Endothelial cell of umbilical vein (primary cell): ENCODE measurements at regions not wholly inside any gene's neighbourhood (a gene's known extent, or its start where the extent isn't known, plus 50 kb on each side); places are given as distances from the start of the nearest gene placed in this dataset.
A peak's percentile ranks its signal among the peaks of the same experiment; 100 is the strongest.

ENCODE experiments used
- BruUV-seq: library from RNA; stranded (reverse); fragments of 400-500 nt; replicated peaks from 2 replicates; lab custom pipeline; 2021; lab: Mats Ljungman, UMichigan
- CTCF ChIA-PET: fragments of 300-600, 350-600 bp; sonication (Branson Sonifier 250); formaldehyde crosslinking; loops from one replicate; lab custom pipeline; 2021; ENCODE audit warnings: antibody characterized with exemption, inconsistent platforms; lab: Charles Lee
- POLR2A ChIA-PET: fragments of 300-600, 350-600 bp; sonication (Branson Sonifier 250); formaldehyde crosslinking; loops from one replicate; lab custom pipeline; 2021; ENCODE audit warnings: antibody characterized with exemption, inconsistent platforms; lab: Charles Lee
- DNase-seq: peaks from one replicate; pipeline ENCODE4 v3.0.0-alpha.2; 2011; ENCODE audit warnings: low read depth, low spot score
- FAIRE-seq: peaks from 2 replicates; lab custom pipeline; 2011; peaks lifted over from hg19 to GRCh38; lab: Jason Lieb, UNC
- H2AFZ ChIP-seq: 2 replicates; pipeline ENCODE4 v1.6.0; 2012; ENCODE audit warnings: low read depth, low read length, control low read depth, inconsistent platforms
- H3K27ac ChIP-seq: 2 replicates; pipeline ENCODE4 v1.5.1; 2011; ENCODE audit warnings: low read depth, mild to moderate bottlenecking, control low read depth, low read length, moderate library complexity; ENCODE audit not compliant: insufficient read depth
- H3K27me3 ChIP-seq, 2 experiments: 2 replicates each; pipeline versions ENCODE4 v1.6.0 to v1.6.1; 2011; ENCODE audit warnings: low read length in 2 of 2, mixed read lengths in 1 of 2; ENCODE audit not compliant: control insufficient read depth in 2 of 2, insufficient read depth in 2 of 2
- H3K36me3 ChIP-seq, 2 experiments: 2 replicates in 1 of 2; 3 replicates in 1 of 2; pipeline ENCODE4 v1.5.1; 2011; ENCODE audit warnings: low read length in 2 of 2, mild to moderate bottlenecking in 1 of 2, moderate library complexity in 1 of 2; ENCODE audit not compliant: control insufficient read depth in 2 of 2, insufficient read depth in 2 of 2; ENCODE audit errors: extremely low read depth in 1 of 2
- H3K4me1 ChIP-seq: 3 replicates; pipeline ENCODE4 v1.5.1; 2011; ENCODE audit warnings: mild to moderate bottlenecking, low read length; ENCODE audit not compliant: control insufficient read depth, insufficient read depth; ENCODE audit errors: extremely low read depth
- H3K4me2 ChIP-seq: 2 replicates; pipeline ENCODE4 v1.6.1; 2011; ENCODE audit warnings: low read length, control low read depth, mixed read lengths; ENCODE audit not compliant: insufficient read depth
- H3K4me3 ChIP-seq, 3 experiments: fragments of 200-600 bp in 1 of 3; sonication (generic), shearing (Covaris generic) in 1 of 3; replicated peaks in 1 of 3; 2 replicates each; pipeline ENCODE4 v1.5.1; 2011 to 2016; ENCODE audit warnings: control low read depth in 3 of 3, low read length in 3 of 3, mild to moderate bottlenecking in 2 of 3, inconsistent platforms in 1 of 3, low read depth in 1 of 3, moderate library complexity in 1 of 3; ENCODE audit not compliant: insufficient read depth in 1 of 3
- H3K79me2 ChIP-seq: 2 replicates; pipeline ENCODE4 v1.6.0; 2012; ENCODE audit warnings: low read length, inconsistent platforms; ENCODE audit not compliant: control insufficient read depth, insufficient read depth
- H3K9ac ChIP-seq: replicated peaks from 2 replicates; pipeline ENCODE3; 2011; ENCODE audit warnings: low read length, control low read depth; ENCODE audit not compliant: insufficient read depth; ENCODE audit errors: extremely low read depth
- H3K9me1 ChIP-seq: replicated peaks from 3 replicates; pipeline ENCODE4 v1.6.0; 2011; ENCODE audit warnings: mild to moderate bottlenecking, low read length; ENCODE audit not compliant: control insufficient read depth, insufficient read depth; ENCODE audit errors: extremely low read depth
- H3K9me3 ChIP-seq: replicated peaks from 2 replicates; pipeline ENCODE4 v1.5.1; 2012; ENCODE audit warnings: low read length, inconsistent platforms; ENCODE audit not compliant: control insufficient read depth, insufficient read depth
- H4K20me1 ChIP-seq: replicated peaks from 2 replicates; pipeline ENCODE3; 2011; ENCODE audit warnings: mild to moderate bottlenecking, low read length; ENCODE audit not compliant: control insufficient read depth, insufficient read depth; ENCODE audit errors: extremely low read depth
- JUN ChIP-seq: IDR thresholded peaks from 2 replicates; pipeline ENCODE4 v1.6.1; 2011; ENCODE audit warnings: borderline replicate concordance, low read depth; ENCODE audit not compliant: insufficient read length, insufficient read depth
- MAX ChIP-seq: IDR thresholded peaks from 2 replicates; pipeline ENCODE4 v1.6.1; 2011; ENCODE audit not compliant: insufficient read depth, insufficient read length
- POLR2A ChIP-seq: IDR thresholded peaks from 2 replicates; pipeline ENCODE4 v1.6.1; 2012; ENCODE audit warnings: low read depth, mild to moderate bottlenecking, control low read depth, low read length
- POLR2AphosphoS5 ChIP-seq: IDR thresholded peaks from 2 replicates; pipeline ENCODE4 v1.6.1; 2012; ENCODE audit warnings: low read depth, mild to moderate bottlenecking, control low read depth, low read length, moderate library complexity; ENCODE audit not compliant: insufficient read depth
- dilution Hi-C: fragments of 300-500 bp; cut with MboI; formaldehyde crosslinking; loops from one replicate; pipeline ENCODE4 v1.15.0; 2019; ENCODE audit warnings: low sequenced_read_pairs; ENCODE audit not compliant: extremely low pct_ligation_motif_present
- intact Hi-C: fragments of 100-400 bp; cut with micrococcal nuclease; formaldehyde crosslinking; loops from one replicate; pipeline ENCODE4 v1.10.0; 2022
- TF ChIP-seq, protein P1 (sequence below), 2 donors: IDR thresholded peaks; 1 replicate in 1 of 2; 2 replicates in 1 of 2; pipeline ENCODE4 v1.5.1; 2011; ENCODE audit warnings: low read length in 2 of 2, mild to moderate bottlenecking in 2 of 2, moderate library complexity in 2 of 2, control low read depth in 1 of 2, inconsistent platforms in 1 of 2, low read depth in 1 of 2; ENCODE audit not compliant: insufficient read depth in 1 of 2; ENCODE audit errors: extremely low read depth in 1 of 2

GRCh38 chr18:24771300-24771699, 310.9 kb downstream of the HRH4 start:
- Histone ChIP-seq H3K27me3 (peaks cover 0 to 3% of the 10 kb centered on the region in 2 experiments), H4K20me1 (no peaks in the 10 kb centered on the region), H3K36me3 (no peaks in the 10 kb centered on the region), H3K27ac (no peak overlapping the region), H3K79me2 (no peaks in the 10 kb centered on the region), H2AFZ (no peak overlapping the region), H3K9ac (no peak overlapping the region), H3K4me3 (no peak overlapping the region), H3K9me3 (no peaks in the 10 kb centered on the region), H3K9me1 (no peaks in the 10 kb centered on the region), H3K4me2 (no peak overlapping the region), H3K4me1 (no peaks in the 10 kb centered on the region)
- no peak for FAIRE-seq
- TF ChIP-seq, protein P1, sequence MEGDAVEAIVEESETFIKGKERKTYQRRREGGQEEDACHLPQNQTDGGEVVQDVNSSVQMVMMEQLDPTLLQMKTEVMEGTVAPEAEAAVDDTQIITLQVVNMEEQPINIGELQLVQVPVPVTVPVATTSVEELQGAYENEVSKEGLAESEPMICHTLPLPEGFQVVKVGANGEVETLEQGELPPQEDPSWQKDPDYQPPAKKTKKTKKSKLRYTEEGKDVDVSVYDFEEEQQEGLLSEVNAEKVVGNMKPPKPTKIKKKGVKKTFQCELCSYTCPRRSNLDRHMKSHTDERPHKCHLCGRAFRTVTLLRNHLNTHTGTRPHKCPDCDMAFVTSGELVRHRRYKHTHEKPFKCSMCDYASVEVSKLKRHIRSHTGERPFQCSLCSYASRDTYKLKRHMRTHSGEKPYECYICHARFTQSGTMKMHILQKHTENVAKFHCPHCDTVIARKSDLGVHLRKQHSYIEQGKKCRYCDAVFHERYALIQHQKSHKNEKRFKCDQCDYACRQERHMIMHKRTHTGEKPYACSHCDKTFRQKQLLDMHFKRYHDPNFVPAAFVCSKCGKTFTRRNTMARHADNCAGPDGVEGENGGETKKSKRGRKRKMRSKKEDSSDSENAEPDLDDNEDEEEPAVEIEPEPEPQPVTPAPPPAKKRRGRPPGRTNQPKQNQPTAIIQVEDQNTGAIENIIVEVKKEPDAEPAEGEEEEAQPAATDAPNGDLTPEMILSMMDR (IDR thresholded peaks at IDR 0.05; ENCODE audit: extremely low read depth in 1 of 2, insufficient read depth in 1 of 2, low read depth in 1 of 2, low read length in 2 of 2) = no peak
- no TSS peak for BruUV-seq
- intact Hi-C loops = no loop called here
- ChIA-PET POLR2A (no interaction called here), CTCF (interaction anchor here (1.6 kb wide), 1 partner anchor 11 kb away, joined by 4 read pairs; no protein-coding TSS in a partner anchor)
- dilution Hi-C loops = no loop called here
- DNase-seq = peak; percentile 6

- FAIRE-seq (no peak), DNase-seq (no peak)
- H3K4me1 ChIP-seq = no peaks in the 10 kb centered on the region
- H3K4me2 ChIP-seq = no peak overlapping the region
- intact Hi-C loops (no loop called here), dilution Hi-C loops (no loop called here)
- H3K9me3 ChIP-seq = no peaks in the 10 kb centered on the region
- no peaks in the 10 kb centered on the region for H3K9me1 ChIP-seq
- H3K27me3 ChIP-seq = no peaks in the 10 kb centered on the region
- POLR2A ChIA-PET = no interaction called here
- CTCF ChIA-PET = no interaction called here
- no peaks in the 10 kb centered on the region for H3K36me3 ChIP-seq
- no TSS peak for BruUV-seq
- no peak overlapping the region for H2AFZ ChIP-seq
- TF ChIP-seq JUN (no peak), MAX (no peak), POLR2A (no peak), POLR2AphosphoS5 (no peak)
- TF ChIP-seq, protein P1 (IDR thresholded peaks at IDR 0.05; ENCODE audit: extremely low read depth in 1 of 2, insufficient read depth in 1 of 2, low read depth in 1 of 2, low read length in 2 of 2) = no peak
- no peak overlapping the region for H3K9ac ChIP-seq
- no peaks in the 10 kb centered on the region for H4K20me1 ChIP-seq
- H3K27ac ChIP-seq = no peak overlapping the region
- H3K79me2 ChIP-seq = no peaks in the 10 kb centered on the region
- no peak overlapping the region for H3K4me3 ChIP-seq
Observed at GRCh38 chr18:24773101-24773500, 312.7 kb downstream of the HRH4 start.
